NCI-H446 (cell line): ENCODE measurements at regions not wholly inside any gene's neighbourhood (a gene's known extent, or its start where the extent isn't known, plus 50 kb on each side); places are given as distances from the start of the nearest gene placed in this dataset.
A peak's percentile ranks its signal among the peaks of the same experiment; 100 is the strongest.

Experiments used
- DNase-seq, 2 experiments: peaks; one replicate each; lab custom pipeline; 2025; lab: John Stamatoyannopoulos, UW

- DNase-seq: peak; percentile 64 to 90
These were observed 263.1 kb downstream of the ZNF536 start for GRCh38 chr19:30634996-30635975.

GRCh38 chr19:30634131-30634830, 262.1 kb downstream of the ZNF536 start:
- peak; percentile 15 to 81 for DNase-seq

GRCh38 chr19:30631033-30631370, 258.8 kb downstream of the ZNF536 start:
- DNase-seq: no peak

GRCh38 chr19:30630289-30631032, 258.3 kb downstream of the ZNF536 start:
- no peak for DNase-seq

GRCh38 chr19:30629086-30629485, 256.9 kb downstream of the ZNF536 start:
- DNase-seq: no peak

- DNase-seq: no peak
These were observed 254.4 kb downstream of the ZNF536 start for GRCh38 chr19:30626626-30626966.

GRCh38 chr19:30625947-30626625, 253.9 kb downstream of the ZNF536 start:
- peak; percentile 54 to 80 for DNase-seq

GRCh38 chr19:30622276-30622675, 250.1 kb downstream of the ZNF536 start:
- DNase-seq: no peak

GRCh38 chr19:30621326-30621920, 249.2 kb downstream of the ZNF536 start:
- DNase-seq: no peak

GRCh38 chr19:30620354-30620753, 248.2 kb downstream of the ZNF536 start:
- DNase-seq: no peak

- DNase-seq: no peak
These were observed 237.6 kb downstream of the ZNF536 start for GRCh38 chr19:30609656-30610270.

GRCh38 chr19:30608471-30608870, 236.3 kb downstream of the ZNF536 start:
- no peak for DNase-seq
